ENCODE measurements at regions not wholly inside any gene's neighbourhood (a gene's known extent, or its start where the extent isn't known, plus 50 kb on each side); places are given as distances from the start of the nearest gene placed in this dataset.

- Histone ChIP-seq H3K4me3 (no peak overlapping the region), H3K27me3 (no peaks in the 10 kb centered on the region), H3K36me3 (no peaks in the 10 kb centered on the region), H3K9me3 (no peaks in the 10 kb centered on the region), H3K27ac (no peak overlapping the region), H3K4me1 (no peaks in the 10 kb centered on the region)
- in situ Hi-C loops (cut with MboI; ENCODE audit: low pct_ligation_motif_present in 1 of 4, low pct_unique_long_range_greater_than_20kb in 1 of 4, low sequenced_read_pairs in 3 of 4): no loop called here
- 83 to 88% methylated on average over 2 of the region's 2 CpGs for WGBS, 2 donors (ENCODE audit: low coverage in 1 of 2)
- DNase-seq: no peak
- intact Hi-C loops (cut with DNase I; ENCODE audit: low total_unique reads): no loop called here
- TF ChIP-seq CTCF (IDR thresholded peaks at IDR 0.05) (no peak), POLR2A (IDR thresholded peaks at IDR 0.05) (no peak), POLR2AphosphoS5 (IDR thresholded peaks at IDR 0.05) (no peak), EP300 (IDR thresholded peaks at IDR 0.05; ENCODE audit: low read depth) (no peak)
Measured at GRCh38 chr4:187020676-187021075, 297.0 kb upstream of the FAT1 start.

GRCh38 chr4:187021436-187022205 is 298.0 kb upstream of the FAT1 start:
- Histone ChIP-seq H3K4me3 (no peak overlapping the region), H3K4me1 (no peaks in the 10 kb centered on the region), H3K27ac (no peak overlapping the region), H3K36me3 (no peaks in the 10 kb centered on the region), H3K9me3 (no peaks in the 10 kb centered on the region), H3K27me3 (no peaks in the 10 kb centered on the region)
- DNase-seq: no peak
- 73 to 92% methylated on average over 6 of the region's 6 CpGs for WGBS, 2 donors (ENCODE audit: low coverage in 1 of 2)
- intact Hi-C loops (cut with DNase I; ENCODE audit: low total_unique reads): no loop called here
- TF ChIP-seq POLR2A (IDR thresholded peaks at IDR 0.05) (no peak), CTCF (IDR thresholded peaks at IDR 0.05) (no peak), EP300 (IDR thresholded peaks at IDR 0.05; ENCODE audit: low read depth) (no peak), POLR2AphosphoS5 (IDR thresholded peaks at IDR 0.05) (no peak)
- in situ Hi-C loops (cut with MboI; ENCODE audit: low pct_ligation_motif_present in 1 of 4, low pct_unique_long_range_greater_than_20kb in 1 of 4, low sequenced_read_pairs in 3 of 4): no loop called here

GRCh38 chr4:187027272-187027671 is 303.6 kb upstream of the FAT1 start:
- Histone ChIP-seq H3K27me3 (no peaks in the 10 kb centered on the region), H3K27ac (no peak overlapping the region), H3K9me3 (no peaks in the 10 kb centered on the region), H3K4me3 (no peak overlapping the region), H3K4me1 (no peaks in the 10 kb centered on the region), H3K36me3 (no peaks in the 10 kb centered on the region)
- in situ Hi-C loops (cut with MboI; ENCODE audit: low pct_ligation_motif_present in 1 of 4, low pct_unique_long_range_greater_than_20kb in 1 of 4, low sequenced_read_pairs in 3 of 4): no loop called here
- intact Hi-C loops (cut with DNase I; ENCODE audit: low total_unique reads): no loop called here
- no peak for DNase-seq
- no peak for TF ChIP-seq POLR2AphosphoS5 (IDR thresholded peaks at IDR 0.05)
- 40 to 59% methylated on average over 2 to 6 of the region's 6 CpGs for WGBS, 2 donors (ENCODE audit: low coverage in 1 of 2)

GRCh38 chr4:187042251-187042650 is 318.6 kb upstream of the FAT1 start:
- Histone ChIP-seq H3K36me3 (no peaks in the 10 kb centered on the region), H3K27me3 (no peaks in the 10 kb centered on the region), H3K4me3 (no peak overlapping the region), H3K9me3 (no peaks in the 10 kb centered on the region), H3K27ac (no peak overlapping the region), H3K4me1 (no peaks in the 10 kb centered on the region)
- intact Hi-C loops (cut with DNase I; ENCODE audit: low total_unique reads) (no loop called here), in situ Hi-C loops (cut with MboI; ENCODE audit: low pct_ligation_motif_present in 1 of 4, low pct_unique_long_range_greater_than_20kb in 1 of 4, low sequenced_read_pairs in 3 of 4) (no loop called here)
- 88 to 95% methylated on average over 4 to 7 of the region's 7 CpGs for WGBS, 2 donors (ENCODE audit: low coverage in 1 of 2)
- TF ChIP-seq POLR2A (IDR thresholded peaks at IDR 0.05) (no peak), CTCF (IDR thresholded peaks at IDR 0.05) (no peak), POLR2AphosphoS5 (IDR thresholded peaks at IDR 0.05) (no peak), EP300 (IDR thresholded peaks at IDR 0.05; ENCODE audit: low read depth) (no peak)
- DNase-seq: no peak

- 67 to 83% methylated on average over 1 to 4 of the region's 4 CpGs for WGBS, 2 donors (ENCODE audit: low coverage in 1 of 2)
- Histone ChIP-seq H3K27ac (no peak overlapping the region), H3K27me3 (no peaks in the 10 kb centered on the region), H3K9me3 (no peaks in the 10 kb centered on the region), H3K4me1 (no peaks in the 10 kb centered on the region), H3K36me3 (no peaks in the 10 kb centered on the region), H3K4me3 (no peak overlapping the region)
- TF ChIP-seq EP300 (IDR thresholded peaks at IDR 0.05; ENCODE audit: low read depth): no peak
- no peak for TF ChIP-seq POLR2A (IDR thresholded peaks at IDR 0.05)
- TF ChIP-seq POLR2AphosphoS5 (IDR thresholded peaks at IDR 0.05): no peak
- no peak for TF ChIP-seq CTCF (IDR thresholded peaks at IDR 0.05)
- in situ Hi-C loops (cut with MboI; ENCODE audit: low pct_ligation_motif_present in 1 of 4, low pct_unique_long_range_greater_than_20kb in 1 of 4, low sequenced_read_pairs in 3 of 4): no loop called here
- no peak for DNase-seq
- intact Hi-C loops (cut with DNase I; ENCODE audit: low total_unique reads): no loop called here
Measured at GRCh38 chr4:187046471-187046870, 322.8 kb upstream of the FAT1 start.

Measured in transverse colon (tissue), 4 donors.